GM19324 (cell line): ENCODE measurements at regions not wholly inside any gene's neighbourhood (a gene's known extent, or its start where the extent isn't known, plus 50 kb on each side); places are given as distances from the start of the nearest gene placed in this dataset.

Experiments
- ATAC-seq: cut with Tn5 transposase; IDR thresholded peaks from one replicate; pipeline ENCODE4 v1.9.1; 2021; ENCODE audit warnings: mild to moderate bottlenecking, moderate library complexity; ENCODE audit not compliant: unreplicated experiment, low FRiP score

GRCh38 chr9:71384343-71384742 is 262.9 kb upstream of the TRPM3 start:
- ATAC-seq, result no peak

GRCh38 chr9:71383308-71383940 is 262.0 kb upstream of the TRPM3 start:
- ATAC-seq, result no peak

- no peak for ATAC-seq
Observed at GRCh38 chr9:71368157-71368556, 246.7 kb upstream of the TRPM3 start.

GRCh38 chr9:71364186-71364955 is 242.9 kb upstream of the TRPM3 start:
- ATAC-seq, result no peak

GRCh38 chr9:71363286-71363961 is 242.0 kb upstream of the TRPM3 start:
- ATAC-seq, result no peak

GRCh38 chr9:71361357-71361756 is 239.9 kb upstream of the TRPM3 start:
- no peak for ATAC-seq

- ATAC-seq, result no peak
Observed at GRCh38 chr9:71357346-71357745, 235.9 kb upstream of the TRPM3 start.

GRCh38 chr9:71355884-71356283 is 234.5 kb upstream of the TRPM3 start:
- no peak for ATAC-seq

GRCh38 chr9:71353720-71354119 is 232.3 kb upstream of the TRPM3 start:
- ATAC-seq, result no peak

- ATAC-seq, result no peak
Observed at GRCh38 chr9:71352837-71353236, 231.4 kb upstream of the TRPM3 start.

GRCh38 chr9:71349218-71349617 is 227.8 kb upstream of the TRPM3 start:
- no peak for ATAC-seq

GRCh38 chr9:71333321-71333720 is 211.9 kb upstream of the TRPM3 start:
- no peak for ATAC-seq

- ATAC-seq, result no peak
Observed at GRCh38 chr9:71331603-71332002, 210.2 kb upstream of the TRPM3 start.

GRCh38 chr9:71329873-71330272 is 208.5 kb upstream of the TRPM3 start:
- no peak for ATAC-seq

- ATAC-seq, result no peak
Observed at GRCh38 chr9:71326360-71326759, 204.9 kb upstream of the TRPM3 start.

- no peak for ATAC-seq
Observed at GRCh38 chr9:71323357-71323756, 201.9 kb upstream of the TRPM3 start.

GRCh38 chr9:71322311-71322710 is 200.9 kb upstream of the TRPM3 start:
- no peak for ATAC-seq

- no peak for ATAC-seq
Observed at GRCh38 chr9:71308454-71308853, 187.0 kb upstream of the TRPM3 start.

GRCh38 chr9:71306134-71306533 is 184.7 kb upstream of the TRPM3 start:
- no peak for ATAC-seq

GRCh38 chr9:71303351-71303750 is 181.9 kb upstream of the TRPM3 start:
- ATAC-seq, result no peak

GRCh38 chr9:71302776-71303175 is 181.4 kb upstream of the TRPM3 start:
- ATAC-seq, result peak; percentile 69

GRCh38 chr9:71295928-71296327 is 174.5 kb upstream of the TRPM3 start:
- ATAC-seq, result peak; percentile 66
